Activated CD4-positive, alpha-beta T cell treated with anti-CD3 and anti-CD28 coated beads, Interleukin-2, amount 50 U/mL, for 16 hours (primary cell): ENCODE measurements at regions not wholly inside any gene's neighbourhood (a gene's known extent, or its start where the extent isn't known, plus 50 kb on each side); places are given as distances from the start of the nearest gene placed in this dataset.

Experiments
- DNase-seq: peaks from one replicate; pipeline ENCODE4 v3.0.0-alpha.2; 2020

- DNase-seq, result no peak
Observed at GRCh38 chr5:4661836-4662235, 478.3 kb upstream of the ADAMTS16 start.

GRCh38 chr5:4662756-4663155 is 477.4 kb upstream of the ADAMTS16 start:
- no peak for DNase-seq

DNA sequence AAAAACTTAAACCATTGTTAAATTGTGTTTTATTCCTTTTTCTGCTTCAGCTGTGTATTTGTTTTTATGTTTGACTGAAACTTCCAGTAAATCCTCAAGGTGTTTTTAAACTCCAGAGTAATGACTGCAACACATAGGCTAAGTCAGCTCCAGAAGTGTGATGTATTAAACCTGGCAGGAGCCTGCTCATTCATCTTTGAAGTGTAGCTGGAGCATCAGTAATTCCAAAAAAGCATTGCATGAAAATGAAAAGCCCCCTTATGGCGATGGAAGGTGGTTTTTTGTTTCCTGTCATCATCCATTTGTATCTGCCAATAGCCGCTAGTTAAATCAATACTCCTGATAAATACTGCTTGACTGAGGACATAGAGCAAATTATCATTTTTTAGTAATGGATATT is 474.2 kb upstream of the ADAMTS16 start:
- DNase-seq, result no peak

DNA sequence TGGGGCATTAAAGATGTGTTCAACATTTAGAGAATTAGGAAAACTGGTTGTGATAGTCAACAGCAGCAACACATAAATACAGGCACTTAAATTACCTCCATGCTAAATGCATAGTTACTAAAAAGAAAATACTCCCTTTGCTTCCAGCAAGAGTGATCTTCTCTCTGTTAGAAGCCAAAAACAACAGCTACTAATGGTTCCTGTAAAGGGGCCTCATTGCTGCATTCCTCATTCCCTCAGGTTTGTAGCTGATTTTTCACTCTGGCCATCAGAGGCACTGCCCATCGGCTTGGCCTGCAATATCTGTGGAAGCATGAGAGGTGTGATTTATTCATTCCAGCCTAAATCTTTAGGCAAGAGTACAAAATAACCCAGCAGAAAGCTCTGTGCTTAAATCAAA is 466.0 kb upstream of the ADAMTS16 start:
- no peak for DNase-seq

DNA sequence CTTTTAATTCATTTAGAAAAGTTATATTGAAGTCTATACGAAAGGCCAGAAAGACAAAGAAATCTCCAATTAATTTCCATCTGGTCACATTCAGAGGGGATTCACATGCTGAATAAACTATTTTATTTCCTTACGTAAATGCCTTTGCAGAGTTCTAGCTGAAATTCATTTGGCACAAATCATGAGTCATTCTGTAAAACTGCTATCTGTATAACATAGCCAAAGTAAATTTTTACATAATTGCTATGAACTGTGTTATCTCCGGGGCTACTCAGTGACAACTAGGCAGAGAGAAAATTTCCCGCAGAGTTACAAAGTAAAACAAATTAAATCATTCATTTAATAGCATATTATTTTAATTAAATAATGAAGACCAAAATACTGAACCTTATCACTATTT is 463.2 kb upstream of the ADAMTS16 start:
- DNase-seq, result no peak

GRCh38 chr5:4684946-4685345 is 455.2 kb upstream of the ADAMTS16 start:
- no peak for DNase-seq

DNA sequence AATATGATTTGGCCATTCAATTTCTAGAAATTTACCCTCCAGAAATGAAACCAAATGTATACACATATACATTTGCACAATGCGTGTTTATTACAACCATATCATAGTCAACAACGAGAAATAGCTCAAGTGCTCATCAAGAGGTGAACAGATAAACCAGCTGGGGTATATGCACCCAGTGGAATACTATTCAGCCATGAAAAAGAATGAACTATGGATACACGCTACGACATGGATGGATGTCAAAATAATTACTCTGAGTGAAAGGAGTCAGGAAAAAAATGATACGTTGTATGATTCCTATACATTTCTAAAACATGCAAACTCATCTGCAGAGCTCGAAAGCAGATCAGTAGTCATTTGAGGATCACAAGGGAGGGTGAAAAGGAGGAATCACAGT is 441.5 kb upstream of the ADAMTS16 start:
- DNase-seq, result no peak

DNA sequence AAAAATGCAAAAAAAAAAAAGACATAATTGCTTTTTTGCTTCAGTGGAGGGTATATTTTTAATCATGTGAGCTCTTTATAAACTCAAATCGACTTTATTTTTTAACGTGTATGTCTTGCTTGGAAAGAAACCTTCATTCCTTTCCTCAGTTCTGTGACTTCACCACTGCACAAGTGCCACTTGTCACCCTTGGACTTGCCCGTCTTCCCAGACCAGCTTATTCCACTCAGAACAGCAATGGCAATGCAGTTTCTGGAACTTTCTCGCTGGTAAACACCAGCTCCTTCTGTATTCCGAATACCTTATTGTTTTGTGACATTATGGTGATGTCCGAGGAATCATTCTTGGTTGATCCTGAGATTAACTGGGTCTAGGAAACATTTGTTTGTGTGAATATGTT is 440.5 kb upstream of the ADAMTS16 start:
- no peak for DNase-seq

GRCh38 chr5:4700069-4700468 is 440.1 kb upstream of the ADAMTS16 start:
- peak; percentile 12 for DNase-seq

- DNase-seq, result no peak
Observed at GRCh38 chr5:4700871-4701270, 439.3 kb upstream of the ADAMTS16 start.

GRCh38 chr5:4703931-4704458 is 436.1 kb upstream of the ADAMTS16 start:
- DNase-seq, result no peak

DNA sequence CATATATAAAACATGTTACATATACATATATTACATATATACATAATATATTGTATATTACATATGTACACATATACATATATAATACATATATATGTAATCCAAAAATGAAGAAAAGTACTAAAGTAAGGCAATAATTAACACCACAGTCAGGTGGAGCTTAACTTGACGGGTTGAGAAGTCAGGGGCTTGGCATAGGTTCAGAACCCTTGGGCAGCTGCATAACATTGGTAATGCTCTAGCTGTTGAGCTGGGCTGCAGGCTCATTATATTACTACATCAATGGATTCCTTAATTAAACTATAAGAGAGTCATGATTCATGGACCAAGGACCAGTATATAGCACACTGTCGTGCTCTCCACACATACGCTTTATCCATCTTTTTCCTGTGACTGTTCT is 435.2 kb upstream of the ADAMTS16 start:
- no peak for DNase-seq

GRCh38 chr5:4716781-4717180 is 423.3 kb upstream of the ADAMTS16 start:
- no peak for DNase-seq

DNA sequence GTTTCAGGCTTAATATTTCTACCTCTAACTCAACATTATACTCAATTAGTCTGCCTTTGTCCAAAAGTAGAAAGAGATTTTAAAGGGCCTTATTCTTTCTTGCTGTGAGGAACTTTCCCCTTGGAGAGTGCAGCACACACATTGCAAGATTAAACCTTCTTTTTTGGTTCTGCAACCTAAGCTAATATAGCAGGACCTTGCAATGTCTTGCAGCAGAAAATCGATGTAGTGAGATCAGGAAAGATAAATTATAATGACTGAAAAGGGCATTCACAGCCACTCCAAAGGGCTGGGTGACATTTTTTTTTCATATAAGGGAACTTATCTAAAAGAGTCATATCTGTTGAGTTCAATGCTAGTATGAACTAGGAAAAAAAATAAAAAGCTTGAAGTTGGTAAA is 422.7 kb upstream of the ADAMTS16 start:
- DNase-seq, result no peak

DNA sequence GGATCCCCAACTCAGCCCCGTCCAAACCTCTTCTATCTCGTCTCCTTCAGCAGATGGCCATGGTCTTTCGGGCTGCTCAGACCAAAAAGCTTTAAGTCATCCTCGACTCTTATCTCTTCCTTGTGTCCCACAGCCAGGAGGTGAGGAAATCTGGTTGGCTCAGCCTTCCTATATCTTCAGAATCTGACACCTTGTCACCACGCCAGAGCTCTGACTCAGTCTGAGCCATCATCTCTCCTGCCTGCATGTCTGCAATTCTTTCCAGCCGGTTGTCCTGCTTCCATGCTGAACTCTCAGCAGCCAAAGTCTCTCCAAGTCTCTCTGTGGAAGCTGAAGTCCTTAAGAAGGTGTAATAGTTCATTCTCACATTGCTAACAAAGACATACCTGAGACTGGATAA is 419.3 kb upstream of the ADAMTS16 start:
- DNase-seq, result no peak

- no peak for DNase-seq
Observed at GRCh38 chr5:4722886-4723285, 417.2 kb upstream of the ADAMTS16 start.

- no peak for DNase-seq
Observed at GRCh38 chr5:4725594-4725993, 414.5 kb upstream of the ADAMTS16 start.

GRCh38 chr5:4730279-4730678 is 409.9 kb upstream of the ADAMTS16 start:
- DNase-seq, result no peak

DNA sequence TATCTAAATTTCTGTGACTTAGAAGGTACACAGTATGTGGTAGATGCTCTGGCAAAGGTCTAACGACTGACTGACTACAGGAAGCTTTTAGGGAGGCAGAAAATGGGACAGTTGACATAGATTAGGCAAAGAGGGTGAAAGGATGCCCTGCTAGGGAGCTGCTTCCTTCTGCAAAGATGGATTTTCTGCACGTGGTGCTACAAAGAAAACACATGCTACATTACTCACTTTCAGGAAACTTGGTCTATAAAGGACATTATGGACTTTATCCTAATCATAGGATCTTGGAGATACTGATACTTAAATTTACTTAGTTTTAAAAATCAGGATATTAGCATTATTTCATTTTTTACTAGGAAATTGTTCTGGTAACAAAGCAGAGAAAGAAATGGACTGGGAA is 405.8 kb upstream of the ADAMTS16 start:
- DNase-seq, result no peak

DNA sequence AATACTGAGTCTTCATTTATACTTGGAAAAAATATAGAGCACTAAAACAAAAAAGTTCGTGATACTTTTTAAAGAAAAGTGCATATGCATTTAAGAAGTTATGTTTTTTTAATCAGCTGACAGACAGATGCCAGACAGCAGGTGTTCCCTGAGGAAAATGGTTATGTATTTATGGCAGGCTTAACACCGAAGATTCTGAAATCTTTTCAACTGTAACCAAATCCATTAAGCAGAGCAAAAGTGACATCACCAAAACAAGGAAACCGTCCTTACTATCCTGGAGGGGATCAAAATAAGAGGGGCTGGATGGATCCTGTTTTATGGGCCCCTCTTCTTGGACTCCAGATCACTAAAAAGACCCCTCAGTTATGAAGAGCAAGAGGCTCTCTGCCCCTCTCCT is 404.9 kb upstream of the ADAMTS16 start:
- DNase-seq, result no peak

GRCh38 chr5:4737868-4738267 is 402.3 kb upstream of the ADAMTS16 start:
- DNase-seq, result no peak

DNA sequence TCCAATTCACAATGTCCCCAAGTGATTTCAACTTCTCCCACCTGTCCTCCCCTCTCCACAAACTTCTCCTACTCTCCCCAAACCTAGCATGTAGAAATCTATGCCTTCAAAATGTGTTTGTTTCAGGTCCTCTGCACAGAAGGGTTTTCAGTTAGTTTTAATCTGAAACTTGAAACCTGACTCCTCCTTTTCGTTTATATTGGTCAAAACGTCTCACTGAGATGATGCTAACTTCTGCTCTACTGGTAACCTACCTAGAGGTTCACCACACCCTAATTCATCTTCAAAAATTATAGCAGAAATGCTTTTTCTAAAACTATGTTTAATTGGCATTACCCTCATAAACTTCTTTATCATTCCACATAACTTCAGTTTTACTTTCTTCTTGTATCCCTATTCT is 401.8 kb upstream of the ADAMTS16 start:
- DNase-seq, result no peak

DNA sequence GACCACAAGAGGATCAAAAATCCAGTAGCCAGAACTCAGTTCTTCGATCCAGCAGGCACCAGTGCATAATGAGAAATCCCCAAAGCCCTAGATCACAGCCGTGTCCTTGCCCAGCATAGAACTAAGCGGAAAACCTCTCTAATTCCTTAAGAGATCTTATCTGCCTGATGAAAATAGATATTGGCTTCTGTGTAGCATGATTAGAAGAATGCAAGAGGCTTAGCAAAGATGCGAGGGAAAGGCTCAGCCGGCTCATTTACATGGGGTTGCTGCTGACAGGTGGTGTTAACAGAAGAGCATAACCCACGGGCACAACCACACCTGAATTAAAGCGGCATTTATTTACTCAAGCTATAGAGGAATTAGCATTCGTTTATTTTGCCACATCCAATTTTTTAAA is 400.0 kb upstream of the ADAMTS16 start:
- no peak for DNase-seq

DNA sequence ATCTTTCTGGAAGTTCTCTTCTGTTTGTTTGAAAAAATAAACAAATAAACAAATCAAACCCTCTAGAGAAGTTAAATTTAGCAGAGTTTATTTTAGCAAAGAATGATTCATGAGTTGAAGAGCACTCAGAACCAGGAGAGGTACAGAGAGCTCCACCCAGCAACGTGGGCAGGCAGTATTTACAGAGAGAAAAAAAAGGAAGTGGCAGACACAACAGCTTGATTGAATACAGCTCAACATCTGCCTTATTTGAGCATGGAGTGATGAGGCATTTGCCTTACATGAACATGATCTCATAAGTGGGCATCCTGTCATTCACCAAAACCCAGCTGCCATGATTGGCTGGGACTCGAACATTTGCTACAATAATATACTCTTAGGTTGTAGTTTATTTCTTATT is 381.6 kb upstream of the ADAMTS16 start:
- DNase-seq, result no peak

DNA sequence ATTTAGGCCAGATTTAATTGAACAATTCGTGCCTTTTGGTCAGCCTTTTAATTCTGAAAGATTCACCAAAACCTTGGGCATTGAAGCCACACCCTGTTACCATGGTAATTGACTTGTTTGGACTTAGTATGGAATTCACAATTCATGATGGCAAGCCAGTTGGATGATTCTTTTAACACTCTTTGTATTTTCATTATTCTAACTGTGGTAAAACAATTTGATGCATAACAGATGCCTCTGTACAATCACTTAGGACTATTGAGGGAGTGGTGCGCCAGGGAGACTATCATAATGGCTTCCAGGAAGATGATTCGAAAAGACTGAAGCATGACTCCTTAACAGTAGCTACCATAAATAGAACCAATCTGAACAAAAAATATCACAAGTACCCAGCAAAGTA is 381.1 kb upstream of the ADAMTS16 start:
- DNase-seq, result no peak

DNA sequence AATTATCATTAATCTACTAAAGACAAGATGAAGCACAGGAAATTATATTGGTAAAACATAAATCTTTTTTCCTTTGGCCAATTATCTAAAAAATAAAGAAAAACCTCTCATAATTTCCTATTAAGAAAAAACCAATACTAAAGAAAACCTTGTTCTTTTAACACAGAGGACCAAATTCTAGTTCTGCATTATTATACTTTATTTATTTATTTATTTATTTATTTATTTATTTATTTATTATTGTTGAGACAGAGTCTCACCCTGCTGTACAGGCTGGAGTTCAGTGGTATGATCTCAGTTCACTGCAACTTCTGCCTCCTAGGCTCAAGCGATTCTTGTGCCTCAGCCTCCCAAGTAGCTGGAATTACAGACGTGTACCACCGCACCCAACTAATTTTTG is 377.8 kb upstream of the ADAMTS16 start:
- DNase-seq, result no peak
